GM12892 (cell line): ENCODE measurements at regions not wholly inside any gene's neighbourhood (a gene's known extent, or its start where the extent isn't known, plus 50 kb on each side); places are given as distances from the start of the nearest gene placed in this dataset.

Experiments used
- POLR2A ChIP-seq: IDR thresholded peaks from 2 replicates; pipeline ENCODE4 v1.6.1; 2011; ENCODE audit warnings: low read depth, low read length, control low read depth
- POLR2AphosphoS5 ChIP-seq: IDR thresholded peaks from 2 replicates; pipeline ENCODE4 v1.6.1; 2011; ENCODE audit warnings: low read depth, low read length, control low read depth
- TAF1 ChIP-seq: IDR thresholded peaks from 2 replicates; pipeline ENCODE4 v1.6.1; 2011; ENCODE audit warnings: low read depth, mild to moderate bottlenecking, control low read depth, low read length, borderline replicate concordance

GRCh38 chr5:111636736-111637135 lies 120.3 kb downstream of the NREP start:
- TF ChIP-seq POLR2A: no peak
- TF ChIP-seq POLR2AphosphoS5: no peak
- no peak for TF ChIP-seq TAF1
